Stomach (tissue), 4 donors: ENCODE measurements at regions not wholly inside any gene's neighbourhood (a gene's known extent, or its start where the extent isn't known, plus 50 kb on each side); places are given as distances from the start of the nearest gene placed in this dataset.

Experiments used
- CTCF ChIP-seq, 7 experiments: fragments of 450-650 bp in 4 of 7; fragments of 200-600 bp in 3 of 7; sonication (generic) in 3 of 7; IDR thresholded peaks; one replicate each; pipeline ENCODE4 v1.5.1; 2016 to 2019; ENCODE audit warnings: antibody characterized with exemption in 7 of 7, control low read depth in 2 of 7, mild to moderate bottlenecking in 1 of 7
- EP300 ChIP-seq: sonication (generic); formaldehyde crosslinking; IDR thresholded peaks from one replicate; pipeline ENCODE4 v1.6.1; 2017; ENCODE audit warnings: antibody characterized with exemption
- POLR2A ChIP-seq, 4 donors: fragments of 450-650 bp; IDR thresholded peaks; one replicate each; pipeline ENCODE4 v1.6.1; 2016; ENCODE audit warnings: antibody characterized with exemption in 4 of 4, control low read depth in 2 of 4, mild to moderate bottlenecking in 1 of 4, moderate library complexity in 1 of 4
- POLR2AphosphoS5 ChIP-seq, 3 donors: sonication (generic); formaldehyde crosslinking; IDR thresholded peaks; one replicate each; pipeline ENCODE4 v1.6.1; 2016; ENCODE audit warnings: antibody characterized with exemption in 3 of 3

- TF ChIP-seq CTCF (IDR thresholded peaks at IDR 0.05) (no peak), POLR2A (IDR thresholded peaks at IDR 0.05) (no peak), POLR2AphosphoS5 (IDR thresholded peaks at IDR 0.05) (no peak), EP300 (no peak)
Measured at GRCh38 chr18:14930076-14930475, 182.1 kb downstream of the ANKRD30B start.
